ENCODE measurements at regions not wholly inside any gene's neighbourhood (a gene's known extent, or its start where the extent isn't known, plus 50 kb on each side); places are given as distances from the start of the nearest gene placed in this dataset.
"Not testable (repeated sequence)": the region's sequence is repeated elsewhere in the genome, so short reads cannot be mapped to it uniquely, and the experiment has no call there.

DNA sequence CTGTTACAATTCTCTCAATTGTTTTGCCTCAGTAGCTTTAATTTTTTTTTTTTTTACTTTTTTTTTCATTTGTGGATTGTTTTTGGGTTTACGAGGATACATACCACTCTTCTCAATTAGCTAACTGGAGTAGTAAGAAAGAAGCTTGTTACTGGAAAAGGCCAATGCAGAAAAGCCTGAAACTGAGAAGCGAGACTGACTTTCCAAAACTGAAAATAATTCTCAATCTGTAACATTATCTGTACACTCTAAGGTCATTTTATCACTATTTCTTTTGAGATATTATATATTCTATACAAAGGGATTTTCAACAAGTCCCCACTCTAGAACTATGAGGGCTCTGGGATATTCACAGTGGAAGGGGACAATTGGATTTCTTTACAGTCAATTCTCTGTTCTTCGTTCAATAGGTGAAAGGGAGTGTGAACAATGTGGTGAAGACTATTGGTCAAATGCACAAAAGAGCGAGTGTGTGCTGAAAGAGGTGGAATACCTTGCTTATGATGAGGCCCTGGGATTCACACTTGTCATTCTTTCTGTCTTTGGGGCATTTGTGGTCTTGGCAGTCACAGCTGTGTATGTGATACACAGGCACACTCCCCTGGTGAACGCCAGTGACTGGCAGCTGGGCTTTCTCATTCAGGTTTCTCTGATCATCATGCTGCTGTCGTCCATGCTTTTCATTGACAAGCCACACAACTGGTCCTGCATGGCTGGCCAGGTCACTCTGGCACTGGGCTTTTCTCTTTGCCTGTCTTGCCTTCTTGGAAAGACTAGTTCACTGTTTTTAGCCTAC is 83.9 kb upstream of the KCNAB1 start:
- in situ Hi-C loops (cut with HindIII; ENCODE audit: low pct_unique_long_range_greater_than_20kb, low sequenced_read_pairs), result no loop called here
- no peak for DNase-seq (ENCODE audit: low read depth in 1 of 2, low spot score in 1 of 2)
- no peak for TF ChIP-seq JUND (IDR thresholded peaks at IDR 0.05; ENCODE audit: low read depth)

DNA sequence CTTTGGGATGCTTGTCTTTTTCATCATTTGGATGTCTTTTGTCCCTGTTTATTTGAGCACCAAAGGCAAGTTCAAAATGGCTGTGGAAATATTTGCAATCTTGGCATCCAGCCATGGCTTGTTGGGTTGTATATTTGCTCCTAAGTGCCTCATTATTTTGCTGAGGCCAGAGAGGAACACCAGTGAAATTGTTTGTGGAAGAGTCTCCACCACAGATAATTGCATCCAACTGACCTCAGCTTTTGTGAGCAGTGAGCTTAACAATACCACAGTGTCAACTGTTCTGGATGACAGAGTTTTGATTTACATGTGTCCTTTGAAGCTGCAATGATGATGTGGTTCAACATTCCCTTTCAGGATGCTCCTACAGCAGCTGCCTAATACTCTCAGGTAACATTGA is 83.0 kb upstream of the KCNAB1 start:
- DNase-seq (ENCODE audit: low read depth in 1 of 2, low spot score in 1 of 2), result peak in 1 of 2 experiments; percentile 70
- in situ Hi-C loops (cut with HindIII; ENCODE audit: low pct_unique_long_range_greater_than_20kb, low sequenced_read_pairs), result no loop called here

DNA sequence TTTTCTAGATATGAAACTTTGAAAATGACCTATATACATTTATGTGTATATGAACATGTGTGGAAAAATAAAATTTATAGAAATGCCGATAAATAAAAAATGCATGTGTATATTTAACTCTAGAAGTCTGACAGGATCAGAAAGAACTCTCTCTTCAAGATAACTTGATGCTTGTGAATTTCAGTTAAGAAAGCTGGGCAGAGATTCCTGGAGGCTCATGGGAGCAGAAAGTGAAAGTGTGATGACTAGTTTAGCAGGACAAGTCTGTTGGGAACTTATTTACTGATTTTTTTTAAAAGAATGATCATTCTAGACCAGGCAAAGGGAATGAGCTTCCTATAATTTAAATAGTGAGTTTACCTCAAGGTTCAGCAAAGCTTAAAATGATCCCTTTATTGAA is 81.5 kb upstream of the KCNAB1 start:
- in situ Hi-C loops (cut with HindIII; ENCODE audit: low pct_unique_long_range_greater_than_20kb, low sequenced_read_pairs), result no loop called here
- no peak for DNase-seq (ENCODE audit: low read depth in 1 of 2, low spot score in 1 of 2)
- TF ChIP-seq JUND (IDR thresholded peaks at IDR 0.05; ENCODE audit: low read depth), result no peak

More for the DNA sequence above, 83.0 kb upstream of the KCNAB1 start:
- no peak for TF ChIP-seq JUND (IDR thresholded peaks at IDR 0.05; ENCODE audit: low read depth)

DNA sequence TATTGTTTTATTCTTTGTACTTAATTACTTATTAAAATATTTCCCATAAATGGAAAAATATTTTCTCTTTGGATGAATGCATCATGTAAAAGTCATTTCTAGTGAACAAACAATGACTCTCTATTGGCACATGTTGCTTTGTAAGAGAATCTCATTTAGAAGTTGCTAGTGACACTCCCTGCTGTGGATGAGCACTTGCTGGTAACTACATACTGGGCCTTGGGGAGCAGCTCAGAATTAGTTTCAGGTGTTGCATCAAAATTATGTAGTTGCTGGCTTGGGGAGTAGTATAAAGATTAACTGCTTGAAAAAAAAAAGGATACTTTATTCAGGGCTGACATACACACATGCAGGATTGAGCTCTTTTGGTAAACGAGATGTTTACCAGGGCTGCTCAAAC is 80.3 kb upstream of the KCNAB1 start:
- in situ Hi-C loops (cut with HindIII; ENCODE audit: low pct_unique_long_range_greater_than_20kb, low sequenced_read_pairs), result no loop called here
- no peak for TF ChIP-seq JUND (IDR thresholded peaks at IDR 0.05; ENCODE audit: low read depth)
- DNase-seq (ENCODE audit: low read depth in 1 of 2, low spot score in 1 of 2), result no peak

DNA sequence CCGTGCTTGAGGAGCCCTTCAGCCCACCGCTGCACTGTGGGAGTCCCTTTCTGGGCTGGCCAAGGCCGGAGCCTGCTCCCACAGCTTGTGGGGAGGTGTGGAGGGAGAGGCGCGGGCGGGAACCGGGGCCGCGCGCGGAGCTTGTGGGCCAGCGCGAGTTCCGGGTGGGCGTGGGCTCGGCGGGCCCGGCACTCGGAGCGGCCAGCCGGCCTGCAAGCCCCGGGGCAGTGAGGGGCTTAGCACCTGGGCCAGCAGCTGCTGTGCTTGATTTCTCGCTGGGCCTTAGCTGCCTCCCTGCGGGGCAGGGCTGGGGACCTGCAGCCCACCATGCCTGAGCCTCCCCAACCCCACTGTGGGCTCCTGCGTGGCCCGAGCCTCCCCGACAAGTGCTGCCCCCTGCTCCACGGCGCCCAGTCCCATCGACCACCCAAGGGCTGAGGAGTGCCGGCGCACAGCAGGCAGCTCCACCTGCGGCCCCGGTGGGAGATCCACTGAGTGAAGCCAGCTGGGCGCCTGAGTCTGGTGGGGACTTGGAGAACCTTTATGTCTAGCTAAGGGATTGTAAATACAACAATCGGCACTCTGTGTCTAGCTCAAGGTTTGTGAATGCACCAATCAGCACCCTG is 79.0 kb upstream of the KCNAB1 start:
- DNase-seq (ENCODE audit: low read depth in 1 of 2, low spot score in 1 of 2), result not testable (repeated sequence)

DNA sequence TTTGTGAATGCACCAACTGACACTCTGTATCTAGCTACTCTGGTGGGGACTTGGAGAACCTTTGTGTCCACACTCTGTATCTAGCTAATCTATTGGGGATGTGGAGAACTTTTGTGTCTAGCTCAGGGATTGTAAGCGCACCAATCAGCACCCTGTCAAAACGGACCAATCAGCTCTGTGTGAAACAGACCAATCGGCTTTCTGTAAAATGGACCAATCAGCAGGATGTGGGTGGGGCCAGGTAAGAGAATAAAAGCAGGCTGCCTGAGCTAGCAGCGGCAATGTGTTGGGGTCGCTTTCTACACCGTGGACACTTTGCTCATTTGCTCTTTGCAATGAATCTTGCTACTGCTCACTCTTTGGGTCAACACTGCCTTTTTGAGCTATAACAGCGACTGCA is 78.5 kb upstream of the KCNAB1 start:
- peak in 1 of 2 experiments; percentile 16 for DNase-seq (ENCODE audit: low read depth in 1 of 2, low spot score in 1 of 2)
- in situ Hi-C loops (cut with HindIII; ENCODE audit: low pct_unique_long_range_greater_than_20kb, low sequenced_read_pairs), result not testable (repeated sequence)

More for the DNA sequence above, 79.0 kb upstream of the KCNAB1 start:
- in situ Hi-C loops (cut with HindIII; ENCODE audit: low pct_unique_long_range_greater_than_20kb, low sequenced_read_pairs), result not testable (repeated sequence)

DNA sequence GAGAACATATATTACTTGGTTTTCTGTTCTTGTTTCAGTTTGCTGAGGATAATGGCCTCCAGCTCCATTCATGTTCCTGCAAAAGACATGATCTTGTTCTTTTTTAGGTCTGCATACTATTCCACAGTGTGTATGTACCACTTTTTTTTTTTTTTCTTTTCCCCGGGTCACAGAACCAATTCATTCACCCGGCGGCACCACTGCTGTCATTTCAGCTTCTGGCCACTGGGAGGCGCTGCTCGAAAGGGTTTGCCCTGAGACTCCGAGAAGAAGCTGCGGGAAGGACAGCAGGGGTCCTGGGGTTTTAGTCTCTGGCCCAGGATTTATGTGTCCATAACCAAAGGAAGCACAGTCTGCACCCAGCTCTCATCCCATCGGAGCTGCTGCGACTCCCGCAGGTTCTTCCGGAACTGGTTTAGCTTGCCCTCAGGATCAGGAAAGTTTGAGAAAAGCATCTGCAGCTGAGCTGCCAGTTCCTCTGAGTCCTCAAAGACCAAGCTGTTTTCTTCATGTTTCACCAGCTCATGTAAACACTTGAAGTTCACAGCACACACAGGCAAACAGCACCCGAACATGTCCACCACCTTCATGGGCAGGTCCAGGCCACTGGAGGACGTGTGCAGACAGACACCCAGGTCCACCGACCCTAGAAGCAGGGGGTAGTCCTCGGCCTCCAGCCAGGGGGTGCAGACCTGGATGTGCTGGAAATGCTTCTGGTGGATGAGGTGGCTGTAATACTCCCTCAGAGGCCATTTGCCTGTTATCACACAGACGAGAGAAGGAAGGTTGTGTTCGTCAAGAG is 76.3 kb upstream of the KCNAB1 start:
- DNase-seq (ENCODE audit: low read depth in 1 of 2, low spot score in 1 of 2), result peak in 1 of 2 experiments; percentile 42
- in situ Hi-C loops (cut with HindIII; ENCODE audit: low pct_unique_long_range_greater_than_20kb, low sequenced_read_pairs), result not testable (repeated sequence)

DNA sequence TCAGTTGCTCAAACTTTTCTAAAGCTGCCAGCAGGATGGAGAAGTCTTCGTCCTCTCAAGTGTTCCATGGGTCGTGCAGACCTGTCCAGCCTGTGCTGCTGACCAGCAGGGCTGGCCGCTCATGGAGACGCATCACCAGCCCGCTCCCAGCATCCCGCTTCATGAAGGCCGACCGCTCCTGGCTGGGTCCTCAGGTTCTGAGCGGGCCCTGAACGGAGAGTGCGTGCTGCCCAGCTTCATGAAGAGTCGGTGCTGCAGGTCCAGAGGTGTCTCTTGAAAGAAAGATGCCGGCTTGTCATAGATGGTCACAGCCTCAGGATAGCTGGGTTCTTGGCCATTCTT is 75.8 kb upstream of the KCNAB1 start:
- in situ Hi-C loops (cut with HindIII; ENCODE audit: low pct_unique_long_range_greater_than_20kb, low sequenced_read_pairs), result no loop called here
- no peak for TF ChIP-seq JUND (IDR thresholded peaks at IDR 0.05; ENCODE audit: low read depth)
- no peak for DNase-seq (ENCODE audit: low read depth in 1 of 2, low spot score in 1 of 2)

DNA sequence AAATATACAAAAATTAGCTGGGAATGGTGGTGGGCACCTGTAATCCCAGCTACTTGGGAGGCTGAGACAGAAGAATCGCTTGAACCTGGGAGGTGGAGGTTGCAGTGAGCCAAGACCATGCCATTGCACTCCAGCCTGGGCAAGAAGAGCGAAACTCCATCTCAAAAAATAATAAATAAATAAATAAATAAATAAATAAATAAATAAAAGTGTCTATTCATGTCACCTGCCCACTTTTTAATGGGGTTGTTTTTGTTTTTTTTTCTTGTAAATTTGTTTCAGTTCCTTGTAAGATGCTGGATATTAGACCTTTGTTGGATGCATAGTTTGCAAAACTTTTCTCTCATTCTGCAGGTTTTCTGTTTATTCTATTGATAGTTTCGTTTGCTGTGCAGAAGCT is 71.9 kb upstream of the KCNAB1 start:
- in situ Hi-C loops (cut with HindIII; ENCODE audit: low pct_unique_long_range_greater_than_20kb, low sequenced_read_pairs); DNase-seq (ENCODE audit: low read depth in 1 of 2, low spot score in 1 of 2): not testable (repeated sequence)

DNA sequence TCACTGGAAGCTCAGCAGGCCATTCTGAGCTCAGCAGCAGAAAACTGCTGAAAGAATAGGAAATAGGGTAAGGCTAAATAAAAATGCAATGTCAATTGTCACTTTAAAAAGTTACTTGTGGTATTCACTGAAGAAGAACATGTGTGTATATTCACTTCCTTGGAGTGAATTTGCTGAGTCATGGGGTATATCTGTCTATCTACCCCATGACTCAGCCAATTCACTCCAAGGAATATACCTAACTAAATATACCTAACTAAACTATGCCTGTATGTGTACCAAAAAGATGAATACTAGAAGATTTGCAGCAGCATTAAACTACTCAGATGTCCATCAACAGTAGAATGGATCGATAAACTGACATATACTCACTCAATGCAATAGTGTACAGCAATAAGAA is 69.5 kb upstream of the KCNAB1 start:
- in situ Hi-C loops (cut with HindIII; ENCODE audit: low pct_unique_long_range_greater_than_20kb, low sequenced_read_pairs), result no loop called here
- peak in 1 of 2 experiments; percentile 37 for DNase-seq (ENCODE audit: low read depth in 1 of 2, low spot score in 1 of 2)
- TF ChIP-seq JUND (IDR thresholded peaks at IDR 0.05; ENCODE audit: low read depth), result no peak

DNA sequence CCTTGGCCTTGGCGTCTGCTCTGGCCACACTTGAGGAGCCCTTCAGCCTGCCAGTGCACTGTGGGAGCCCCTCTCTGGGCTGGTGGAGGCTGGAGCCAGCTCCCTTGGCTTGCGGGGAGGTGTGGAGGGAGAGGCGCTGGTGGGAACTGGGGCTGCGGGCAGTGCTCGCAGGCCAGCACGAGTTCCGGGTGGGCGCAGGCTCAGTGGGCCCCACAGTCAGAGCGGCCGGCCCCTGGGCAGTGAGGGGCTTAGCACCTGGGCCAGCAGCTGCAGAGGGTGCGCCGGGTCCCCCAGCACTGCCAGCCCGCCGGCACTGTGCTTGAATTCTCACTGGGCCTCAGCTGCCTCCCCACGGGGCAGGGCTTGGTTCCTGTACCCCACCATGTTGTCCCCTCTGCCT is 68.7 kb upstream of the KCNAB1 start:
- in situ Hi-C loops (cut with HindIII; ENCODE audit: low pct_unique_long_range_greater_than_20kb, low sequenced_read_pairs), result no loop called here
- no peak for TF ChIP-seq JUND (IDR thresholded peaks at IDR 0.05; ENCODE audit: low read depth)
- DNase-seq (ENCODE audit: low read depth in 1 of 2, low spot score in 1 of 2), result no peak

DNA sequence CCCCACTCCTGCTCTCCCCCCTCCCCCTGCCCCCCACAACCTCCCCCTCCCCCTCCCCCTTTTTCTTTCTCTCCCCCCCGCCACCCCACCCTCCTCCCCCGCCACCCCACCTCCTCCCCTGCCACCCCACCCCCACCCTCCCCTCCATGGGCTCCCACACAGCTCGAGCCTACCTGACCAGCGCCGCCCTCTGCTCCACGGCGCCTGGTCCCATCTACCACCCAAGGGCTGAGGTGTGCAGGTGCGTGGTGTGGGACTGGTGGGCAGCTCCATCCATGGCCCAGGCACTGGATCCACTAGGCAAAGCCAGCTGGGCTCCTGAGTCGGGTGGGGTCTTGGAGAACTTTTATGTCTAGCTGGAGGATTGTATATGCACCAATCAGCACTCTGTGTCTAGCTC is 68.3 kb upstream of the KCNAB1 start:
- in situ Hi-C loops (cut with HindIII; ENCODE audit: low pct_unique_long_range_greater_than_20kb, low sequenced_read_pairs), result no loop called here
- no peak for DNase-seq (ENCODE audit: low read depth in 1 of 2, low spot score in 1 of 2)
- TF ChIP-seq JUND (IDR thresholded peaks at IDR 0.05; ENCODE audit: low read depth), result no peak

DNA sequence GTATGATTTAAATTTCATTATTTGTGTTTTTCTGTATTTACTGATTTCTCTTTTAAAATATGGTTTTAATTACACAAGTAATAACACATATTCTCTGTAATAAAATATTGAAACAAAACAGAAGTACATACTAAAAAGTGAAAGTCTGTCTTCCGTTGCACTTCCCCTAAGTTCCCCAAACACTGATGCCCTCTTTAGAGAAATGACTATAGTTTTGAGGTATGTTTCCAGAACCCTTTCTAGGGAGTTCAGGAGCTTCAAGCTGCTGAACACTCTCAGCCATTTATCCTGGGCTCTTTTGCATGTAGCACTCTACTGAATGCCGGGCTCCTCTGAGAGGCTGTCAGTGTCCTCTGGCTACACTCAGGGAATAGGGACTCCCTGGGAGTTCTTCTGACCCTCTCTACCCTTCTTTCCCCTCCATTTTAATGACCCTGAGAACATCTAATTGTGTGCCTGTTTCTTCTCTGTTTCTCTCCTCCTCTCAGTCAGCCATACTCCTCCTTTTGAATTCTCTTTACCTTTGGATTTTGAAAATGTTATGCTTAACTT is 60.4 kb upstream of the KCNAB1 start:
- TF ChIP-seq JUND (IDR thresholded peaks at IDR 0.05; ENCODE audit: low read depth), result no peak
- DNase-seq (ENCODE audit: low read depth in 1 of 2, low spot score in 1 of 2), result no peak
- in situ Hi-C loops (cut with HindIII; ENCODE audit: low pct_unique_long_range_greater_than_20kb, low sequenced_read_pairs), result no loop called here

DNA sequence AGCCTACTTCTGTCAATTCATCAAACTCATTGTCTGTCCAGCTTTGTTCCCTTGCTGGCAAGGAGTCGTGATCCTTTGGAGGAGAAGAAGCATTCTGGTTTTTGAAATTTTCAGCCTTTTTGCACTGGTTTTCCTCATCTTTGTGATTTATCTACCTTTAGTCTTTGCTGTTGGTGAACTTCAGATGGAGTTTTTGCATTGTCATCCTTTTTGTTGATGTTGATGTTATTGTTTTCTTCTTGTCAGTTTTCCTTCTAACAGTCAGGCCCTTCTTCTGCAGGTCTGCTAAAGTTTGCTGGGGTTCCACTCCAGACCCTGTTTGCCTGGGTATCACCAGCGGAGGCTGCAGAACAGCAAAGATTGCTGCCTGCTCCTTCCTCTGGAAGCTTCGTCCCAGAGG is 52.2 kb upstream of the KCNAB1 start:
- DNase-seq (ENCODE audit: low read depth in 1 of 2, low spot score in 1 of 2); in situ Hi-C loops (cut with HindIII; ENCODE audit: low pct_unique_long_range_greater_than_20kb, low sequenced_read_pairs): not testable (repeated sequence)
